ENCODE measurements at regions not wholly inside any gene's neighbourhood (a gene's known extent, or its start where the extent isn't known, plus 50 kb on each side); places are given as distances from the start of the nearest gene placed in this dataset.
A peak's percentile ranks its signal among the peaks of the same experiment; 100 is the strongest.

- H3K4me3 ChIP-seq (ENCODE audit: low read depth, low read length), result no peak overlapping the region
- DNase-seq (ENCODE audit: low read depth), result no peak
- no peak for TF ChIP-seq CTCF (IDR thresholded peaks at IDR 0.05; ENCODE audit: insufficient read depth, low read depth, low read length)
Measured at GRCh38 chr11:115627071-115627470, 122.9 kb upstream of the CADM1 start.

GRCh38 chr11:115626414-115626813, 122.2 kb upstream of the CADM1 start:
- DNase-seq (ENCODE audit: low read depth), result no peak
- H3K4me3 ChIP-seq (ENCODE audit: low read depth, low read length), result no peak overlapping the region
- TF ChIP-seq CTCF (IDR thresholded peaks at IDR 0.05; ENCODE audit: insufficient read depth, low read depth, low read length), result no peak

DNA sequence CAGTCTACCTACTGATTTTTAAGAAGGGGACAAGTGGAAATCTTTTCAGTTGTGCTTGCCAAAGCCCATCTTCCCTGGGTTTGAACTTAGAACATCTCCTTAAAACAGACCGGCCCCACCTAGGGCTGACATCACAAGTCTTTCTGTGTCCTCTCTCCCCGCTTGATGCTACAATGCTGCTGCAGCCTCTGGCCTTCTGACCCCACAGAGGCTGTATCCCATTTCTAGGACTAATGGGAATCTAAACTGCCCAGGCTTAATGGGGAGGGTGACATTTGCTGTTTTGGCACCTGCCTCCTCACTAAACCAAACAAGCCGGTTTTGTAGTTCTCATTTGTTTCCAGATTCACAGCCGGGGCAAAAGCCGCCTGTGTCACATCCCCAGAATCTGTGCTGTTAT, 121.3 kb upstream of the CADM1 start:
- no peak for DNase-seq (ENCODE audit: low read depth)
- no peak for TF ChIP-seq CTCF (IDR thresholded peaks at IDR 0.05; ENCODE audit: insufficient read depth, low read depth, low read length)
- no peak overlapping the region for H3K4me3 ChIP-seq (ENCODE audit: low read depth, low read length)

- no peak overlapping the region for H3K4me3 ChIP-seq (ENCODE audit: low read depth, low read length)
- no peak for DNase-seq (ENCODE audit: low read depth)
- TF ChIP-seq CTCF (IDR thresholded peaks at IDR 0.05; ENCODE audit: insufficient read depth, low read depth, low read length), result no peak
Measured at GRCh38 chr11:115624065-115624464, 119.8 kb upstream of the CADM1 start.

- no peak for TF ChIP-seq CTCF (IDR thresholded peaks at IDR 0.05; ENCODE audit: insufficient read depth, low read depth, low read length)
- peak; percentile 95 for DNase-seq (ENCODE audit: low read depth)
- H3K4me3 ChIP-seq (ENCODE audit: low read depth, low read length), result no peak overlapping the region
Measured at GRCh38 chr11:115623021-115623451, 118.8 kb upstream of the CADM1 start.

DNA sequence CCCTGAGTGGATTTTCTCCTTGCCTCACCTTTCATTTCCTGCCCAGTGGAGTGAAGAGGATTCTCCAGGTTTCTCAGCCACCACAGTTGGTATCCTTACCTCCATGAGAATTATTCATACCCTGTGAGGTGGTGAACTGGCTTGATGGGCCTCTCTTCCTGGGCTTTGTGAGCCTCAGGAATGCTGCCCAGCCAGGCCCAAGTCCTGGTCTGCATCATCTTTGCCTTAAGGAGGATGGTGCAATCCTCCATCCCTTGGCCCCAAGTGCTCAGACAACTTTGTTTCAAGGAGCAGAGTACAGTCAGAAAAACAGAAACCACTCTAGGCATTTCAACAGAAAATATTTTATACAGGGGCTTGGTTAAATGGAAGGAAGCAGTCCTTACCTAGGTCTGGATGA, 114.2 kb upstream of the CADM1 start:
- DNase-seq (ENCODE audit: low read depth), result no peak
- no peak for TF ChIP-seq CTCF (IDR thresholded peaks at IDR 0.05; ENCODE audit: insufficient read depth, low read depth, low read length)
- no peak overlapping the region for H3K4me3 ChIP-seq (ENCODE audit: low read depth, low read length)

GRCh38 chr11:115617767-115618166, 113.6 kb upstream of the CADM1 start:
- no peak for TF ChIP-seq CTCF (IDR thresholded peaks at IDR 0.05; ENCODE audit: insufficient read depth, low read depth, low read length)
- no peak for DNase-seq (ENCODE audit: low read depth)
- H3K4me3 ChIP-seq (ENCODE audit: low read depth, low read length), result no peak overlapping the region
